Prostate gland (tissue), 2 donors: ENCODE measurements at regions not wholly inside any gene's neighbourhood (a gene's known extent, or its start where the extent isn't known, plus 50 kb on each side); places are given as distances from the start of the nearest gene placed in this dataset.

Experiments
- POLR2A ChIP-seq: fragments of 450-650 bp; IDR thresholded peaks from one replicate; pipeline ENCODE4 v1.6.1; 2016; ENCODE audit warnings: antibody characterized with exemption, mild to moderate bottlenecking
- POLR2AphosphoS5 ChIP-seq: sonication (generic); formaldehyde crosslinking; IDR thresholded peaks from one replicate; pipeline ENCODE4 v1.6.1; 2017; ENCODE audit warnings: antibody characterized with exemption
- TF ChIP-seq, protein P1 (sequence below), 4 experiments: fragments of 200-600 bp in 2 of 4; fragments of 450-650 bp in 2 of 4; sonication (generic) in 2 of 4; IDR thresholded peaks; 1 replicate in 3 of 4; 2 replicates in 1 of 4; pipeline ENCODE4 v1.5.1; 2016 to 2019; ENCODE audit warnings: antibody characterized with exemption in 4 of 4, mild to moderate bottlenecking in 2 of 4, moderate library complexity in 2 of 4

DNA sequence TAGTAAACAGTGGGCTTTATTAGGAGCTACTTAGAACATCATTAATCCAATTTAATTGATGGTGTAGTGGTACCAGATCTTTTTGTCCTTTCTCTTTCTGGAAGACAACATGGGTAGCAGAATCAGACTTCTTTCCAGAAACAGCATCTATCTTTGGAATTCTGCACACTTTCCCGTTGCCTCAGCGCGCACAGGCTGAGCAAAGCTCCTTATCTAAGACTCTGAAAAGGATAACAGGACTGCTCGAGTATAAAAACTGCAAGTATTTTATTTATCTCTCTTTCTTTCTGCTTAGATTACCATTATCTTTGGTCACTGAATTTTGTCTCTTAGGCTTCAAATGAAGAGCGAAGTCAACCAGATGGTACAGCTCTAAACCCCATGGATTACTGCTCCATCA, 191.7 kb downstream of the DHX15 start:
- TF ChIP-seq, protein P1, sequence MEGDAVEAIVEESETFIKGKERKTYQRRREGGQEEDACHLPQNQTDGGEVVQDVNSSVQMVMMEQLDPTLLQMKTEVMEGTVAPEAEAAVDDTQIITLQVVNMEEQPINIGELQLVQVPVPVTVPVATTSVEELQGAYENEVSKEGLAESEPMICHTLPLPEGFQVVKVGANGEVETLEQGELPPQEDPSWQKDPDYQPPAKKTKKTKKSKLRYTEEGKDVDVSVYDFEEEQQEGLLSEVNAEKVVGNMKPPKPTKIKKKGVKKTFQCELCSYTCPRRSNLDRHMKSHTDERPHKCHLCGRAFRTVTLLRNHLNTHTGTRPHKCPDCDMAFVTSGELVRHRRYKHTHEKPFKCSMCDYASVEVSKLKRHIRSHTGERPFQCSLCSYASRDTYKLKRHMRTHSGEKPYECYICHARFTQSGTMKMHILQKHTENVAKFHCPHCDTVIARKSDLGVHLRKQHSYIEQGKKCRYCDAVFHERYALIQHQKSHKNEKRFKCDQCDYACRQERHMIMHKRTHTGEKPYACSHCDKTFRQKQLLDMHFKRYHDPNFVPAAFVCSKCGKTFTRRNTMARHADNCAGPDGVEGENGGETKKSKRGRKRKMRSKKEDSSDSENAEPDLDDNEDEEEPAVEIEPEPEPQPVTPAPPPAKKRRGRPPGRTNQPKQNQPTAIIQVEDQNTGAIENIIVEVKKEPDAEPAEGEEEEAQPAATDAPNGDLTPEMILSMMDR (IDR thresholded peaks at IDR 0.05): no peak
- TF ChIP-seq POLR2A (no peak), POLR2AphosphoS5 (no peak)
